IMR-90 (cell line): ENCODE measurements at regions not wholly inside any gene's neighbourhood (a gene's known extent, or its start where the extent isn't known, plus 50 kb on each side); places are given as distances from the start of the nearest gene placed in this dataset.

Source experiments
- ATAC-seq: fragments of 200-7000 bp; cut with Tn5 transposase; 2 replicates; pipeline ENCODE4 v1.9.1; 2020; ENCODE audit warnings: low read depth, mild to moderate bottlenecking, moderate library complexity
- BruUV-seq: library from RNA; stranded (reverse); fragments of 400-500 nt; replicated peaks from 2 replicates; lab custom pipeline; 2021; lab: Mats Ljungman, UMichigan
- CTCF ChIA-PET: fragments of 300-600 bp; formaldehyde crosslinking; extraction: SDS; loops from one replicate; lab custom pipeline; 2021; ENCODE audit warnings: antibody characterized with exemption; lab: Yijun Ruan, JAX
- POLR2A ChIA-PET: fragments of 300-600 bp; sonication (Branson Sonifier 250); formaldehyde crosslinking; loops from one replicate; lab custom pipeline; 2022; ENCODE audit warnings: antibody characterized with exemption; ENCODE audit not compliant: unreplicated experiment; lab: Charles Lee
- DNase-seq: peaks from one replicate; pipeline ENCODE4 v3.0.0; 2013
- H2AFZ ChIP-seq: replicated peaks from 2 replicates; pipeline ENCODE3; 2013; ENCODE audit warnings: low read length, mild to moderate bottlenecking; ENCODE audit not compliant: poor library complexity
- H2AK5ac ChIP-seq: 2 replicates; pipeline ENCODE4 v1.6.1; 2013; ENCODE audit warnings: low read depth, low read length, inconsistent platforms
- H2AK9ac ChIP-seq: replicated peaks from 2 replicates; pipeline ENCODE3; 2013; ENCODE audit warnings: mild to moderate bottlenecking, low read depth, low read length, moderate library complexity; ENCODE audit not compliant: poor library complexity
- H2BK120ac ChIP-seq: 2 replicates; pipeline ENCODE4 v1.6.1; 2013; ENCODE audit warnings: low read depth, low read length, inconsistent platforms
- H2BK15ac ChIP-seq: 3 replicates; pipeline ENCODE4 v1.6.1; 2013; ENCODE audit warnings: low read depth, low read length, inconsistent platforms
- H2BK20ac ChIP-seq: 2 replicates; pipeline ENCODE4 v1.6.1; 2013; ENCODE audit warnings: low read depth, mild to moderate bottlenecking, inconsistent platforms, low read length, moderate library complexity
- H2BK5ac ChIP-seq: 2 replicates; pipeline ENCODE4 v1.6.1; 2013; ENCODE audit warnings: mild to moderate bottlenecking, low read depth, low read length, inconsistent platforms; ENCODE audit not compliant: poor library complexity, severe bottlenecking
- H3K14ac ChIP-seq: replicated peaks from 2 replicates; pipeline ENCODE4 v1.6.1; 2013; ENCODE audit warnings: low read depth, low read length, inconsistent platforms
- H3K18ac ChIP-seq: 2 replicates; pipeline ENCODE4 v1.6.1; 2013; ENCODE audit warnings: low read depth, low read length, control low read depth
- H3K23ac ChIP-seq: 2 replicates; pipeline ENCODE4 v1.6.1; 2013; ENCODE audit warnings: low read depth, low read length, inconsistent platforms
- H3K27ac ChIP-seq: 2 replicates; pipeline ENCODE4 v1.5.1; 2013; ENCODE audit warnings: mild to moderate bottlenecking, control low read depth, low read length; ENCODE audit not compliant: insufficient read depth
- H3K27me3 ChIP-seq: 2 replicates; pipeline ENCODE4 v1.6.1; 2013; ENCODE audit warnings: low read length; ENCODE audit not compliant: control insufficient read depth, insufficient read depth
- H3K36me3 ChIP-seq: 2 replicates; pipeline ENCODE4 v1.6.1; 2013; ENCODE audit warnings: low read length, mixed read lengths; ENCODE audit not compliant: control insufficient read depth, insufficient read depth
- H3K4ac ChIP-seq: 2 replicates; pipeline ENCODE4 v1.6.1; 2013; ENCODE audit warnings: low read depth, low read length, inconsistent platforms
- H3K4me1 ChIP-seq: 2 replicates; pipeline ENCODE4 v1.6.1; 2013; ENCODE audit warnings: low read length, mixed read lengths; ENCODE audit not compliant: control insufficient read depth, insufficient read depth
- H3K4me2 ChIP-seq: 2 replicates; pipeline ENCODE4 v1.6.1; 2013; ENCODE audit warnings: low read depth, mild to moderate bottlenecking, control low read depth, low read length, moderate library complexity
- H3K4me3 ChIP-seq: 2 replicates; pipeline ENCODE4 v1.5.1; 2013; ENCODE audit warnings: low read depth, mild to moderate bottlenecking, control low read depth, low read length, moderate library complexity; ENCODE audit not compliant: insufficient read depth
- H3K56ac ChIP-seq: 2 replicates; pipeline ENCODE4 v1.6.1; 2013; ENCODE audit warnings: low read length, inconsistent platforms; ENCODE audit not compliant: insufficient read depth; ENCODE audit errors: extremely low read depth
- H3K79me1 ChIP-seq, 2 experiments: 2 replicates each; pipeline ENCODE4 v1.6.1; 2013; ENCODE audit warnings: low read length in 2 of 2, inconsistent platforms in 1 of 2, low read depth in 1 of 2
- H3K9ac ChIP-seq: 2 replicates; pipeline ENCODE4 v1.6.1; 2013; ENCODE audit warnings: low read depth, low read length, control low read depth
- H3K9me1 ChIP-seq: 2 replicates; pipeline ENCODE4 v1.6.1; 2013; ENCODE audit warnings: low read length, inconsistent platforms; ENCODE audit not compliant: insufficient read depth
- H3K9me3 ChIP-seq: 2 replicates; pipeline ENCODE4 v1.6.1; 2013; ENCODE audit warnings: low read length; ENCODE audit not compliant: control insufficient read depth, insufficient read depth
- H4K20me1 ChIP-seq: 2 replicates; pipeline ENCODE4 v1.6.1; 2013; ENCODE audit warnings: low read length, inconsistent platforms; ENCODE audit not compliant: insufficient read depth
- H4K5ac ChIP-seq: 2 replicates; pipeline ENCODE4 v1.6.1; 2013; ENCODE audit warnings: mild to moderate bottlenecking, low read depth, low read length, control low read depth
- H4K8ac ChIP-seq, 2 experiments: 2 replicates each; pipeline ENCODE4 v1.6.1; 2013; ENCODE audit warnings: low read depth in 2 of 2, low read length in 2 of 2, control low read depth in 1 of 2, inconsistent platforms in 1 of 2
- H4K91ac ChIP-seq: 2 replicates; pipeline ENCODE4 v1.6.1; 2013; ENCODE audit warnings: low read depth, low read length, inconsistent platforms; ENCODE audit not compliant: insufficient read depth
- BHLHE40 ChIP-seq: fragments of 150-350 bp; IDR thresholded peaks from 2 replicates; pipeline ENCODE4 v1.6.1; 2016; ENCODE audit warnings: mild to moderate bottlenecking, low read depth, low read length
- CEBPB ChIP-seq: IDR thresholded peaks from 2 replicates; pipeline ENCODE4 v1.6.1; 2012; ENCODE audit warnings: low read depth, low read length, improper control_type of control experiment
- CHD1 ChIP-seq: IDR thresholded peaks from 2 replicates; pipeline ENCODE4 v1.6.1; 2012; ENCODE audit warnings: low read depth, low read length, improper control_type of control experiment
- FOS ChIP-seq: fragments of 150-350 bp; IDR thresholded peaks from 2 replicates; pipeline ENCODE4 v1.6.1; 2016; ENCODE audit warnings: low read depth, low read length
- MAFK ChIP-seq: IDR thresholded peaks from 2 replicates; pipeline ENCODE4 v1.6.1; 2012; ENCODE audit warnings: low read depth, low read length, improper control_type of control experiment
- MAZ ChIP-seq: IDR thresholded peaks from 2 replicates; pipeline ENCODE4 v1.6.1; 2012; ENCODE audit warnings: low read depth, mild to moderate bottlenecking, low read length, improper control_type of control experiment, moderate library complexity, borderline replicate concordance
- MXI1 ChIP-seq: IDR thresholded peaks from 2 replicates; pipeline ENCODE4 v1.6.1; 2012; ENCODE audit warnings: low read depth, mild to moderate bottlenecking, low read length, moderate library complexity, borderline replicate concordance
- NFE2L2 ChIP-seq: fragments of 150-350 bp; IDR thresholded peaks from 2 replicates; pipeline ENCODE4 v1.6.1; 2016; ENCODE audit warnings: low read depth, mild to moderate bottlenecking, low read length
- POLR2A ChIP-seq: IDR thresholded peaks from 2 replicates; pipeline ENCODE4 v1.6.1; 2012; ENCODE audit warnings: mild to moderate bottlenecking, low read depth, low read length
- RAD21 ChIP-seq: IDR thresholded peaks from 2 replicates; pipeline ENCODE4 v1.6.1; 2012; ENCODE audit warnings: low read length, improper control_type of control experiment
- RCOR1 ChIP-seq: IDR thresholded peaks from 2 replicates; pipeline ENCODE4 v1.6.1; 2012; ENCODE audit warnings: mild to moderate bottlenecking, low read length, improper control_type of control experiment; ENCODE audit not compliant: insufficient replicate concordance
- RFX5 ChIP-seq: IDR thresholded peaks from 2 replicates; pipeline ENCODE4 v1.8.0; 2012; ENCODE audit warnings: low read depth, mild to moderate bottlenecking, low read length, moderate library complexity
- SMC3 ChIP-seq: fragments of 150-350 bp; IDR thresholded peaks from 2 replicates; pipeline ENCODE4 v1.6.1; 2016; ENCODE audit warnings: low read depth, mild to moderate bottlenecking, antibody characterized with exemption, low read length, moderate library complexity
- dilution Hi-C: fragments of 300-500 bp; cut with HindIII; formaldehyde crosslinking; loops from one replicate; pipeline ENCODE4 v1.14.3; 2018; ENCODE audit warnings: low sequenced_read_pairs; ENCODE audit not compliant: unreplicated experiment
- in situ Hi-C: fragments of 300-500 bp; cut with MboI; formaldehyde crosslinking; loops from 3 replicates; pipeline ENCODE4 v1.14.3; 2019; ENCODE audit warnings: low sequenced_read_pairs, inconsistent platforms, mixed read lengths
- intact Hi-C: fragments of 100-400 bp; cut with micrococcal nuclease; formaldehyde crosslinking; loops from 2 replicates; pipeline ENCODE4 v1.10.0; 2022
- TF ChIP-seq, protein P1 (sequence below): fragments of 150-350 bp; IDR thresholded peaks from 2 replicates; pipeline ENCODE4 v1.6.1; 2017; ENCODE audit warnings: mild to moderate bottlenecking, antibody characterized with exemption, low read length, low read depth
- TF ChIP-seq, protein P2 (sequence below): conservative IDR thresholded peaks from 2 replicates; pipeline ENCODE4 v1.5.1; 2012; ENCODE audit warnings: mild to moderate bottlenecking, low read depth, low read length, improper control_type of control experiment
- TF ChIP-seq, protein P3 (sequence below): fragments of 150-350 bp; IDR thresholded peaks from 2 replicates; pipeline ENCODE4 v1.6.1; 2016; ENCODE audit warnings: low read depth, mild to moderate bottlenecking, low read length, moderate library complexity, borderline replicate concordance

DNA sequence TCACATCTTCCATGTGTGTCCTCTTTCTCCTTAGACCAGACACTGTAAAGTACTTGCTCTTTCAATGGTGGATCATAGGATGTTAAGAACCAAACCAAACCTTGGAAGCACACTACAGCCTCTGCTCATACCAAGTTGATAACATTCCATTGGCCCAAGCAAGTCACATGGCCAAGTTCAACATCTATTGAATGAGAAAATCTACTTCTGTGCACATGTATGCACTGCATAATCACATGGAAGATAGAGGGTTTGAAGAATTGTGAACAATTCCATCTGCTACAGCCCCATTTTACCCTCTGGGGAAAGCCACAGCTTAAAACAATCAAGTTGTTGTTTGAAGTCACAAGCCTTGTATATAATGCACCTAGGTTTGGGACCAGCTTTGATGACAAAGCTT lies 68.2 kb downstream of the MFAP3 start:
- no peak for DNase-seq
- ChIA-PET POLR2A (no interaction called here), CTCF (no interaction called here)
- no peak overlapping the region for H2BK20ac ChIP-seq
- H2BK5ac ChIP-seq: no peak overlapping the region
- TF ChIP-seq NFE2L2 (no peak), RFX5 (no peak), CHD1 (no peak), CEBPB (no peak), MAFK (no peak), RCOR1 (no peak), MAZ (no peak), FOS (no peak), RAD21 (no peak), MXI1 (no peak), BHLHE40 (no peak), POLR2A (no peak), SMC3 (no peak)
- TF ChIP-seq, protein P1, sequence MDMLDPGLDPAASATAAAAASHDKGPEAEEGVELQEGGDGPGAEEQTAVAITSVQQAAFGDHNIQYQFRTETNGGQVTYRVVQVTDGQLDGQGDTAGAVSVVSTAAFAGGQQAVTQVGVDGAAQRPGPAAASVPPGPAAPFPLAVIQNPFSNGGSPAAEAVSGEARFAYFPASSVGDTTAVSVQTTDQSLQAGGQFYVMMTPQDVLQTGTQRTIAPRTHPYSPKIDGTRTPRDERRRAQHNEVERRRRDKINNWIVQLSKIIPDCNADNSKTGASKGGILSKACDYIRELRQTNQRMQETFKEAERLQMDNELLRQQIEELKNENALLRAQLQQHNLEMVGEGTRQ: no peak
- TF ChIP-seq, protein P2, sequence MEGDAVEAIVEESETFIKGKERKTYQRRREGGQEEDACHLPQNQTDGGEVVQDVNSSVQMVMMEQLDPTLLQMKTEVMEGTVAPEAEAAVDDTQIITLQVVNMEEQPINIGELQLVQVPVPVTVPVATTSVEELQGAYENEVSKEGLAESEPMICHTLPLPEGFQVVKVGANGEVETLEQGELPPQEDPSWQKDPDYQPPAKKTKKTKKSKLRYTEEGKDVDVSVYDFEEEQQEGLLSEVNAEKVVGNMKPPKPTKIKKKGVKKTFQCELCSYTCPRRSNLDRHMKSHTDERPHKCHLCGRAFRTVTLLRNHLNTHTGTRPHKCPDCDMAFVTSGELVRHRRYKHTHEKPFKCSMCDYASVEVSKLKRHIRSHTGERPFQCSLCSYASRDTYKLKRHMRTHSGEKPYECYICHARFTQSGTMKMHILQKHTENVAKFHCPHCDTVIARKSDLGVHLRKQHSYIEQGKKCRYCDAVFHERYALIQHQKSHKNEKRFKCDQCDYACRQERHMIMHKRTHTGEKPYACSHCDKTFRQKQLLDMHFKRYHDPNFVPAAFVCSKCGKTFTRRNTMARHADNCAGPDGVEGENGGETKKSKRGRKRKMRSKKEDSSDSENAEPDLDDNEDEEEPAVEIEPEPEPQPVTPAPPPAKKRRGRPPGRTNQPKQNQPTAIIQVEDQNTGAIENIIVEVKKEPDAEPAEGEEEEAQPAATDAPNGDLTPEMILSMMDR: no peak
- TF ChIP-seq, protein P3, sequence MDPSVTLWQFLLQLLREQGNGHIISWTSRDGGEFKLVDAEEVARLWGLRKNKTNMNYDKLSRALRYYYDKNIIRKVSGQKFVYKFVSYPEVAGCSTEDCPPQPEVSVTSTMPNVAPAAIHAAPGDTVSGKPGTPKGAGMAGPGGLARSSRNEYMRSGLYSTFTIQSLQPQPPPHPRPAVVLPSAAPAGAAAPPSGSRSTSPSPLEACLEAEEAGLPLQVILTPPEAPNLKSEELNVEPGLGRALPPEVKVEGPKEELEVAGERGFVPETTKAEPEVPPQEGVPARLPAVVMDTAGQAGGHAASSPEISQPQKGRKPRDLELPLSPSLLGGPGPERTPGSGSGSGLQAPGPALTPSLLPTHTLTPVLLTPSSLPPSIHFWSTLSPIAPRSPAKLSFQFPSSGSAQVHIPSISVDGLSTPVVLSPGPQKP: no peak
- H4K91ac ChIP-seq: no peak overlapping the region
- H3K9me3 ChIP-seq: no peaks in the 10 kb centered on the region
- H3K18ac ChIP-seq: no peak overlapping the region
- H2BK15ac ChIP-seq: no peak overlapping the region
- H3K4me1 ChIP-seq: no peaks in the 10 kb centered on the region
- H4K20me1 ChIP-seq: no peaks in the 10 kb centered on the region
- H2AK9ac ChIP-seq: no peak overlapping the region
- no peak overlapping the region for H3K4me2 ChIP-seq
- no peak overlapping the region for H3K27ac ChIP-seq
- no peaks in the 10 kb centered on the region for H3K79me1 ChIP-seq
- H3K56ac ChIP-seq: no peak overlapping the region
- no peaks in the 10 kb centered on the region; the same call in 1 of the 2 replicates for H3K9me1 ChIP-seq
- dilution Hi-C loops: no loop called here
- in situ Hi-C loops: no loop called here
- H3K14ac ChIP-seq: no peak overlapping the region
- H3K9ac ChIP-seq: no peak overlapping the region
- no peaks in the 10 kb centered on the region for H3K36me3 ChIP-seq
- H2AFZ ChIP-seq: no peak overlapping the region
- H3K4me3 ChIP-seq: no peak overlapping the region
- H3K4ac ChIP-seq: no peak overlapping the region
- no peak overlapping the region for H2AK5ac ChIP-seq
- H3K27me3 ChIP-seq: peaks cover 4% of the 10 kb centered on the region
- no TSS peak for BruUV-seq
- no peak overlapping the region for H4K5ac ChIP-seq
- no peak for ATAC-seq
- intact Hi-C loops: no loop called here
- H4K8ac ChIP-seq: no peak overlapping the region
- no peak overlapping the region for H3K23ac ChIP-seq
- H2BK120ac ChIP-seq: no peak overlapping the region
